ENCODE measurements at regions not wholly inside any gene's neighbourhood (a gene's known extent, or its start where the extent isn't known, plus 50 kb on each side); places are given as distances from the start of the nearest gene placed in this dataset.

GRCh38 chr12:54711669-54712068, 63.5 kb upstream of the DCD start:
- no peak for DNase-seq

- no peak for DNase-seq
Observed at GRCh38 chr12:54708826-54709225, 60.7 kb upstream of the DCD start.

GRCh38 chr12:54704202-54704601, 56.0 kb upstream of the DCD start:
- no peak for DNase-seq

GRCh38 chr12:54701940-54702592, 53.9 kb upstream of the DCD start:
- peak in 3 of 6 experiments; percentile 10 to 63 (median 43) for DNase-seq

- no peak for DNase-seq
Observed at GRCh38 chr12:54700849-54701248, 52.7 kb upstream of the DCD start.

- no peak for DNase-seq
Observed at GRCh38 chr12:54700301-54700700, 52.1 kb upstream of the DCD start.

All from stimulated activated naive CD4-positive, alpha-beta T cell (primary cell).